ENCODE measurements at regions not wholly inside any gene's neighbourhood (a gene's known extent, or its start where the extent isn't known, plus 50 kb on each side); places are given as distances from the start of the nearest gene placed in this dataset.
"Not testable (repeated sequence)": the region's sequence is repeated elsewhere in the genome, so short reads cannot be mapped to it uniquely, and the experiment has no call there.

DNA sequence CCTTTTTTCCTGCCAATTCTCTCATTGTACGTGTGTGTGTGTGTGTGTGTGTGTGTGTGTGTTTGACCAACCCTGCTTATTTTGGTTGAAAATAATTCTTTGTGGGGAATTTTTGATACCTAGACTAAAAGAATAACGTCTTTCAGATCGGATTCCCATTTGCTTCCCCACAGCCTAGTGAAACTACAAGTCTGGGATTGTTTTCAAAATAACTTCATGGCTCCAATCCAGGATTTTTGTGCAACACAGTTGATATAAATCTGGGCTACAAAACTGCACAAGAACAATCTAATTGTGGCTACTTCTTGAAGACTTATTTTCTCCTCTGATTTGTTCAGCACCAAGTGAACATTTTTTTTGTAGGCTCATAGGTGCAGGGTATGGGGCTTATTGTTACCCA lies 332.8 kb upstream of the MIR17HG start:
- no peak for DNase-seq (ENCODE audit: low read depth)

GRCh38 chr13:91017031-91017668 lies 330.3 kb upstream of the MIR17HG start:
- DNase-seq (ENCODE audit: low read depth) = peak; percentile 28

DNA sequence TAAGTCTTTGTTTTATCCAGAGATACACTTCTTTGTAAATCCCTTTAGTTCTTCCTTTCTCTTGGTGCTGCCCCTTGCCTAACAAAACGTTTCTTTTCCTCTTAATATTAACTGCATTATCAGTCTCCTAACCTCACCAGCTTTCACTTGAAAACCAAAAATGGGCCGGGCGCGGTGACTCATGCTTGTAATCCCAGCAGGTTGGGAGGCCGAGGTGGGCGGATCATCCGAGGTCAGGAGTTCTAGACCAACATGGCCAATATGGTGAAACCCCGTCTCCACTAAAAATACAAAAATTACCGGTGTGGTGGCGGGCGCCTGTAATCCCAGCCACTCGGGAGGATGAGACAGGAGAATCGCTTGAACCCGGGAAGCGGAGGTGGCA lies 329.8 kb upstream of the MIR17HG start:
- DNase-seq (ENCODE audit: low read depth) = peak; percentile 24

GRCh38 chr13:91020461-91021034 lies 326.9 kb upstream of the MIR17HG start:
- DNase-seq (ENCODE audit: low read depth) = no peak

- DNase-seq (ENCODE audit: low read depth) = no peak
These were observed 323.2 kb upstream of the MIR17HG start for GRCh38 chr13:91024157-91024792.

- no peak for DNase-seq (ENCODE audit: low read depth)
These were observed 322.0 kb upstream of the MIR17HG start for GRCh38 chr13:91025442-91025841.

DNA sequence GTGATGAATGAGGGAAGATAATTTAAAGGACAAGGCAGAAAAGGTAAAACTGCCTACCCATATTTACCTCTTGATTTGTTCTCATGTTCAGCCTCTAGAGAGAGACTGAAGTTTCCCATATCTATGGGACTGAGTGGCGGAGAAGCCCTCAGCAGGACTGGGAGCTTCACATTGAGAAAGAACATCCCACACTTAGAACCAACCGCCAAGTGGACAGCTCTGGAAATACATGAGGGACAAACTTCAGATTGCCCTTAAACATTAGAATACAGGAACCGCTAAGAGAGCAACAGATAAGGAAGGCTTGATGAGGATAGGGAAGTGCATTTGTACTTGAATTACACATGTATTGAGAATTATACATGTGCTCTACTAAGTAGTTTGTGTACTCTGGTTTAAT lies 316.0 kb upstream of the MIR17HG start:
- no peak for DNase-seq (ENCODE audit: low read depth)

DNA sequence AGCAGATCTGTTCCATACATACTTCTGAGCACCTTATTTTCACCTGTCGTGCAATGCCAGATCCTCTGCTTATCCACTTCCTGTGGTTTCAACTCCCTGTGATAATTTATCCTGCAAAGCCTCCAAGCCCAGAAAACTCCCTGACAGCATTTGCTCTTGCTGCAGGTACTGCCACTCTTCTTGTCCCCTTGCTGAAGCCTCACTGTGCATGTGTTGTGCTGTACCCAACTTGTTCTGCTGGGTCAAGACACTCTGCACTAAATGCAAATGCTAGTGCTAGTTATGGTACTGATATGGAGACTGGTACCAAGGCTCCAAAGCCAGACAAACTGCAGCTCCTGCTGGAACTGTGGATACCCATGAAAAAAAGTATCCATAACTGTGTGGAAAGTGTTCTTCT lies 315.4 kb upstream of the MIR17HG start:
- no peak for DNase-seq (ENCODE audit: low read depth)

- DNase-seq (ENCODE audit: low read depth) = no peak
These were observed 310.6 kb upstream of the MIR17HG start for GRCh38 chr13:91036886-91037285.

DNA sequence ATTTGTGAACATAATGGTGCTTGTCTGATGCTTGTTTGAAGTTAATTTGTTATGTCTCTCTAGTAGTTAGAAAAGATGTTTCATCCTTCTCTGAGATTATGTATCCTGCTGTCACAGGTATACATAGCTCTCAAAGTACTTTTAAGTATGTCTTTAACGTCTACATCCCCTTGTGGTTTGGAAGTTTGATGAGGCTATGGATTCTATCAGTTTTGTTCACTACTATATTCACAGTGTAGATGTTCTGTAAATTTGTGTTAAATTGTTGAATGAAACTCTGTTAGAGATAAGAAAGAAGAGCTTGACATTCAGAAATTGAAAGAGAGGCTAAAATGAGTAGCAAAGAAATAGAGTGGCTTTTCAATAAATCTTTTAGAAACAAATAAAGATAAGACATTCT lies 304.6 kb upstream of the MIR17HG start:
- no peak for DNase-seq (ENCODE audit: low read depth)

DNA sequence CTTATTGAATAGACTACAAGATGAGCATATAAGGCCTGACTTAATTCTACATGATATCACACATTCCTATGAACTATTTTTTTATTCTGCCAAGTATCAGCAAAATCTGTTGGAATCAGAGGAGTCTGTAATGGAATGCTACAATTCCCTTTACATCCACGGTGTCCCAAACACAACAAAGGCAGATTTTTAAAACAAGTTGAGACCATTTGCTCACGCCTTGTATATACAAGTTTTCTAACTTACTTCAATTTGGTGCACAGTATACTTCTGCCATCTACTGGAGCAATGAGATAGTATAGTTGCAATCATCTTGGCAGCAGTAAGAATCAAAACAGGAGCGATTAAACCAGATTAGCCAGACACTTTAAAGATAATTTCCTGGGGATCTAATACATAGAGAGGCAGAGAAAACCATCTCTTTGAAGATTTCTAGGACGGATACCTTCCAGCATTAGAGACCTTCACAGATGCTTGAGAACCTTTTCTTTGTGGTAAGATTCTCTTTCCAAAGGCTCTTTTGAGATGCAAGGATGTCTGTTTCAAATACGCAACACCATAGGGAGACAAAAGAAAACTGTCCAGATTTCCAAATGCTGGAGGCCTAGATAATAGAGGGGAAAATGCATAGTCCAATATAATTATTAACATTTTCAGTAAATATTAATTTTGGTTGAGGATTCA lies 302.0 kb upstream of the MIR17HG start:
- DNase-seq (ENCODE audit: low read depth) = no peak

DNA sequence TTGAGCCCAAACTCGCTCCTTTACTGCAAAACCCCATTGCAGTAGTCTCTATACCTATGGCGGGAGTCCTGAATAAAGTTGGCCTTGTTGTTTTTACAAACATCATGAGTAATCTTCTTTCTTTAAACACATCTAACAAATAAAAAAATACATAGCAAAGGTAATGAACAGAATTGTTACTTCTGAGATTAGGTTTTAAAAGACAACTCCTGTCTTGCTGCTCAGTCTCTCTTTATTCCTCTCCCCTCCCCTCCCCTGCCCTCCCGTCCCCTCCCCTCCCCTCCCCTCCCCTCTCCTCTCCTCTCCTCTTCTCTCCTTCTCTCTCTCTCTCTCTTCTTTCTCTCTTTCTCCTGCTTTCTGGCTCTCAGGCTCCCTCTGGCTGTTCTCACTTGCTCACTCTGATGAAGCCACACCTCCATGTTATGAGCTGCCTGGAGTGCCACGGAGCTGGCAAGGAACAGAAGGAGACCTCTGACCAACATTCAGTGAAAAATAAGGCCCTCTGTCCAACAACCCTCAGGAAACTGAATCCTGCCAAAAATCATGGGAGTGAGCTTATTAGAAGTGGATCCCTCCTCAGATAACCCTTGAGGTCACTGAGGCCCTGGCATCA lies 300.7 kb upstream of the MIR17HG start:
- DNase-seq (ENCODE audit: low read depth) = no peak

GRCh38 chr13:91050970-91051369 lies 296.5 kb upstream of the MIR17HG start:
- DNase-seq (ENCODE audit: low read depth) = no peak

DNA sequence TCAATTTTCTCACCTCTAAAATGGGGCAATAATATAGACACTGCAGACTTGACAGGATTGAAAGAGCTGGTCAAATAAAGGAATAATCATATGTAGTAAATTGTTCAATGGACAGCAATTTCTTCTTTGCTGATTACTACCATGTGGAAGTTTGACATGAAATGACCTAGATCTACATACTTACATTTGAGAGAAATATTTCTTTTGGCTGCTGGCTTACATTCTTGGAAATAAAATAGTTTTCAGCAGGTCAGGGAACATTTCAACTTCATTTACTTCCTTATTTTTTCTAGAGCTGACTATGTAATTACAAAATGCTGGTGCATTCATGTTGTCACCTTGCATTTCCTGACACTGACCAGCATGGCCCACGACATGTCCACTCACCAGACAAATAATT lies 294.6 kb upstream of the MIR17HG start:
- no peak for DNase-seq (ENCODE audit: low read depth)

- no peak for DNase-seq (ENCODE audit: low read depth)
These were observed 294.0 kb upstream of the MIR17HG start for GRCh38 chr13:91053318-91054065.

DNA sequence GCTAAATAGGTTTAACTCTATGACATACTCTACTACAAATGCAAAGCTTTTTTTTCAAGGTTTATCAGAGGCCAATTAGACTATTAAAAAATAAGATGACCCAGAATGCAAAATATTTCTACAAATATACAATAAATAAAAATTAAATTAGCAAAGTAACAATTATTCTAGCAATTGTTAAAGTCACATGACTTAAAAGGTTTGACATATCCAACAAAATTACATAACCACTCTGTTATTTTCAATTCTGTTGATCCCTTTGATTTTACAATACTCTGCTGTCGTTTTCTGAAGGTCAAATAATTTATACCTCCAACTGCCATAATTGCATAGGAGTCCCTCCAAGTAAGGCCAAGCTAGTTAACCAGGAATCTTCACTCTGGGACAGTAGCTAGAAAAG lies 292.6 kb upstream of the MIR17HG start:
- DNase-seq (ENCODE audit: low read depth) = no peak

DNA sequence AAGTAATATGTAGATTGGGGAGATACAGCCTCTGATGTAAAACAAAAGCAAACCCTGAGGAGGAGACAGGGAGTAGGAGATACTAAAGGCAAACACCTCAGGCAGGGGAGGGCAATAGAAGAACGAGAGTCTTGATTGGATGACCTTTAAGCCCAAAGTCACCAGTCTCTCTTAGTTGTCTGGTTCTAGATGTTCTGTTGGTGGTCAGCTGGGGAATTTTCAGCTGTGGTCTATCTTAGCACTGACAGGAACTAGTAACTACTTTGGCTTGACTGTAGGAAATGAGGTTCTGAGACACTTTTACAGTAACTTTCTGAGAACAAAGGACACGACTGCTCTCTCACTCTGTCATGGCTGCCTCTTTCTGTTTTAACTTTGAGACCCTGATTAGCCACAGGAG lies 290.7 kb upstream of the MIR17HG start:
- no peak for DNase-seq (ENCODE audit: low read depth)

- not testable (repeated sequence) for DNase-seq (ENCODE audit: low read depth)
These were observed 290.0 kb upstream of the MIR17HG start for GRCh38 chr13:91057507-91057906.

DNA sequence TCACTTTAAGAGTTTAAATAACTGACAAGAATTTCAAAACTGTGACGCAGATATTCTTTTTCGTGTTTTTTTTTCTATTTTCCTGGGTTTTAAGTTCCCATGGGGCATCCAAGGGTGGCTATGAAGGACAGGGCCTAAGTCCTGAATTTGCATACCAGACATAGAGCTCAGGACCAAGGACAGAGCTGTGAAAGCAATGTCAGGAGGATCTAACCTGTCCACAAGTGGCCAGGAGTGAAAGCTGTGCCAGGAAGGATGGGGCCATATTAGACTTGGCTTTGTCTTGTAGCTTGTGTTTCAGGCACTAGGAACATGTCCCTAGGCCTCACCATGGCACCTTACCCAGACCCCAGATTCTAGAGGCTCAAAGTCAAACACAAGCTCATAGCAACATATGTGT lies 289.4 kb upstream of the MIR17HG start:
- DNase-seq (ENCODE audit: low read depth) = no peak

- DNase-seq (ENCODE audit: low read depth) = no peak
These were observed 288.6 kb upstream of the MIR17HG start for GRCh38 chr13:91058919-91059318.

DNA sequence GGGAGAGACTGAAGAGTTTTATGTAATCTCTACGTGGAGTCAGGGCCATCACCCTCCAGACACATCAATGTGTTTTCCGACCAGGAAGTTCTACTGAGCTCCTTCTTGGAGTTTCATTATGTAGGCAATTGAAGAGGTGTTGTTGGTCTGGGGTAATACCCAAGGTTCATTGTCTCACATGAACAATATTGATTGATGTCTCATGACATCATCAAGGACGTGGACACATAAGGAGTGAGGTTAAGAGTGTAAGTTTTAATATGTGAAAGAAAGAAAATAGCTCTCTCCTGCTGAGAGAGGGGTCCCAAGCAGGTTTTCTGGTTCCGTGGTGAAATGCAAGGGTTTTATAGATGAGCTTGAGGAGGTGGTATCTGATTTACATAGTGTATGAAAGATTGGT lies 280.7 kb upstream of the MIR17HG start:
- no peak for DNase-seq (ENCODE audit: low read depth)

GRCh38 chr13:91072486-91072885 lies 275.0 kb upstream of the MIR17HG start:
- no peak for DNase-seq (ENCODE audit: low read depth)

Measured in RPMI7951 (cell line).